ENCODE measurements at regions not wholly inside any gene's neighbourhood (a gene's known extent, or its start where the extent isn't known, plus 50 kb on each side); places are given as distances from the start of the nearest gene placed in this dataset.

- TF ChIP-seq EGR1 (IDR thresholded peaks at IDR 0.05) = no peak
- no peak for TF ChIP-seq REST (IDR thresholded peaks at IDR 0.05; ENCODE audit: low read depth)
- TF ChIP-seq TAF1 (IDR thresholded peaks at IDR 0.05; ENCODE audit: low read depth) = no peak
- no peak for TF ChIP-seq RAD21 (IDR thresholded peaks at IDR 0.05; ENCODE audit: low read depth)
- no peak for TF ChIP-seq USF1 (IDR thresholded peaks at IDR 0.05)
These were observed 132.2 kb downstream of the ASCL4 start for GRCh38 chr12:107906707-107907106.

Data from Ishikawa (cell line).